K562 (cell line): ENCODE measurements at regions not wholly inside any gene's neighbourhood (a gene's known extent, or its start where the extent isn't known, plus 50 kb on each side); places are given as distances from the start of the nearest gene placed in this dataset.

Source experiments
- ATAC-seq: fragments of 200-7000 bp; cut with Tn5 transposase; 3 replicates; pipeline ENCODE4 v1.9.1; 2020; ENCODE audit warnings: moderate library complexity
- BruUV-seq: library from RNA; stranded (reverse); fragments of 400-500 nt; replicated peaks from 2 replicates; lab custom pipeline; 2021; lab: Mats Ljungman, UMichigan
- CTCF ChIA-PET: fragments of 300-600 bp; formaldehyde crosslinking; extraction: SDS; loops from one replicate; lab custom pipeline; 2021; ENCODE audit warnings: low intra/inter-chr PET ratio; lab: Yijun Ruan, JAX
- POLR2A ChIA-PET: fragments of 300-600, 350-650 bp; sonication (Branson Sonifier 250); formaldehyde crosslinking; extraction: SDS; loops from one replicate; lab custom pipeline; 2021; ENCODE audit warnings: antibody characterized with exemption, inconsistent platforms; lab: Yijun Ruan, JAX
- DNase-seq, 4 experiments: peaks; one replicate each; pipeline versions ENCODE4 v3.0.0 to v3.0.0-alpha.2; 2011 to 2018; ENCODE audit warnings: low spot score in 3 of 4, mixed read lengths in 3 of 4; ENCODE audit errors: extremely low read depth in 1 of 4
- FAIRE-seq: peaks from 2 replicates; lab custom pipeline; 2011; peaks lifted over from hg19 to GRCh38; lab: Jason Lieb, UNC
- H2AFZ ChIP-seq: 2 replicates; pipeline ENCODE4 v1.6.0; 2011; ENCODE audit warnings: low read depth, low read length, control low read depth, inconsistent platforms
- H3K27ac ChIP-seq: fragments of 200-600 bp; 3 replicates; pipeline ENCODE4 v1.8.0; 2011; ENCODE audit warnings: low read depth, mild to moderate bottlenecking, control low read depth, inconsistent platforms, low read length, moderate library complexity, mixed read lengths; ENCODE audit errors: extremely low read depth
- H3K27me3 ChIP-seq, 2 experiments: fragments of 300-600 bp in 1 of 2; 2 replicates in 1 of 2; 3 replicates in 1 of 2; pipeline versions ENCODE4 v1.6.0 to v1.8.0; 2011; ENCODE audit warnings: inconsistent platforms in 2 of 2, low read length in 2 of 2, mild to moderate bottlenecking in 1 of 2, mixed read lengths in 1 of 2, moderate library complexity in 1 of 2; ENCODE audit not compliant: control insufficient read depth in 2 of 2, insufficient read depth in 2 of 2
- H3K36me3 ChIP-seq: fragments of 300-600 bp; 3 replicates; pipeline ENCODE4 v1.8.0; 2011; ENCODE audit warnings: mild to moderate bottlenecking, low read length, inconsistent platforms; ENCODE audit not compliant: control insufficient read depth, insufficient read depth
- H3K4me1 ChIP-seq, 2 experiments: fragments of 200-600 bp in 1 of 2; replicated peaks in 1 of 2; 2 replicates in 1 of 2; 3 replicates in 1 of 2; pipeline versions ENCODE4 v1.5.1 to v1.8.0; 2011; ENCODE audit warnings: inconsistent platforms in 2 of 2, low read length in 2 of 2, mild to moderate bottlenecking in 1 of 2, mixed read lengths in 1 of 2, moderate library complexity in 1 of 2; ENCODE audit not compliant: control insufficient read depth in 2 of 2, insufficient read depth in 2 of 2
- H3K4me2 ChIP-seq: 2 replicates; pipeline ENCODE4 v1.6.1; 2011; ENCODE audit warnings: low read length, control low read depth, inconsistent platforms, mixed read lengths; ENCODE audit not compliant: insufficient read depth
- H3K4me3 ChIP-seq: fragments of 200-600 bp; sonication (generic), shearing (Covaris generic); 2 replicates; pipeline ENCODE4 v1.5.1; 2016; ENCODE audit warnings: control low read depth, inconsistent platforms
- H3K79me2 ChIP-seq: fragments of 200-600 bp; 3 replicates; pipeline ENCODE4 v1.8.0; 2011; ENCODE audit warnings: low read length, inconsistent platforms; ENCODE audit not compliant: control insufficient read depth, insufficient read depth
- H3K9ac ChIP-seq, 2 experiments: 2 replicates each; pipeline versions ENCODE4 v1.6.0 to v1.6.1; 2011; ENCODE audit warnings: low read depth in 2 of 2, low read length in 2 of 2, control low read depth in 1 of 2, inconsistent platforms in 1 of 2, mild to moderate bottlenecking in 1 of 2, mixed read lengths in 1 of 2; ENCODE audit not compliant: insufficient read depth in 1 of 2
- H3K9me1 ChIP-seq: one replicate; pipeline ENCODE4 v1.6.0; 2011; ENCODE audit warnings: inconsistent platforms, mild to moderate bottlenecking, low read length, moderate library complexity; ENCODE audit not compliant: control insufficient read depth, insufficient read depth
- H3K9me3 ChIP-seq: replicated peaks from 2 replicates; pipeline ENCODE4 v1.5.1; 2011; ENCODE audit warnings: low read depth, low read length, inconsistent platforms; ENCODE audit not compliant: control insufficient read depth, insufficient read depth
- H4K20me1 ChIP-seq: replicated peaks from 2 replicates; pipeline ENCODE4 v1.6.1; 2011; ENCODE audit warnings: low read length, inconsistent platforms, mixed read lengths; ENCODE audit not compliant: control insufficient read depth, insufficient read depth
- ARHGAP35 ChIP-seq: fragments of 450-650 bp; IDR thresholded peaks from 2 replicates; pipeline ENCODE4 v1.6.1; 2018; ENCODE audit not compliant: partially characterized antibody
- ESRRA ChIP-seq: fragments of 450-650 bp; IDR thresholded peaks from 2 replicates; pipeline ENCODE4 v1.6.1; 2014; ENCODE audit warnings: low read depth, mild to moderate bottlenecking, moderate library complexity, borderline replicate concordance
- GATAD2A ChIP-seq: fragments of 450-650 bp; IDR thresholded peaks from 2 replicates; pipeline ENCODE4 v1.6.1; 2017
- MCM3 ChIP-seq: fragments of 450-650 bp; IDR thresholded peaks from 2 replicates; pipeline ENCODE4 v1.6.1; 2016
- MED1 ChIP-seq: sonication (generic); formaldehyde crosslinking; IDR thresholded peaks from 2 replicates; pipeline ENCODE4 v1.8.1; 2023; ENCODE audit warnings: missing genetic modification reagents, borderline replicate concordance
- ZNF121 ChIP-seq: sonication (generic); formaldehyde crosslinking; conservative IDR thresholded peaks from 2 replicates; pipeline ENCODE4 v1.8.0; 2022; ENCODE audit warnings: missing genetic modification reagents
- ZNF174 ChIP-seq: fragments of 250-450 bp; sonication (Bioruptor Pico); IDR thresholded peaks from 2 replicates; pipeline ENCODE4 v1.4.0; 2020; ENCODE audit warnings: mild to moderate bottlenecking
- ZNF507 ChIP-seq: conservative IDR thresholded peaks from 2 replicates; pipeline ENCODE4 v1.6.1; 2017; ENCODE audit warnings: missing genetic modification characterization, missing compliant biosample characterization
- whole genome bisulfite sequencing: fragments of 100-300 bp; shearing (Covaris generic); methylation state at CpG from one replicate; pipeline ENCODE4 v1.1.6; 2016; ENCODE audit warnings: low coverage, mixed read lengths; ENCODE audit not compliant: insufficient coverage; ENCODE audit errors: missing lambda C conversion rate; 5-methylcytosine and 5-hydroxymethylcytosine counted together
- in situ Hi-C: fragments of 300-500 bp; cut with MboI; formaldehyde crosslinking; loops from 4 replicates; pipeline ENCODE4 v1.15.0; 2018; ENCODE audit warnings: inconsistent platforms, mixed read lengths
- intact Hi-C: fragments of 100-400 bp; cut with micrococcal nuclease; formaldehyde crosslinking; loops from 2 replicates; pipeline ENCODE4 v1.14.2; 2022
- TF ChIP-seq, protein P1 (sequence below): fragments of 450-650 bp; IDR thresholded peaks from 2 replicates; pipeline ENCODE4 v1.6.1; 2016; ENCODE audit warnings: low read depth
- TF ChIP-seq, protein P2 (sequence below): fragments of 250-450 bp; sonication (Bioruptor Pico); IDR thresholded peaks from 2 replicates; pipeline ENCODE4 v1.4.0; 2020; ENCODE audit warnings: mild to moderate bottlenecking, moderate library complexity
- TF ChIP-seq, protein P3 (sequence below): fragments of 450-650 bp; formaldehyde crosslinking; IDR thresholded peaks from 2 replicates; pipeline ENCODE4 v1.4.0; 2020; ENCODE audit warnings: mild to moderate bottlenecking, mixed read lengths
- TF ChIP-seq, protein P4 (sequence below): fragments of 250-450 bp; sonication (Bioruptor Pico); IDR thresholded peaks from 2 replicates; pipeline ENCODE4 v1.5.1; 2021; ENCODE audit warnings: mild to moderate bottlenecking

DNA sequence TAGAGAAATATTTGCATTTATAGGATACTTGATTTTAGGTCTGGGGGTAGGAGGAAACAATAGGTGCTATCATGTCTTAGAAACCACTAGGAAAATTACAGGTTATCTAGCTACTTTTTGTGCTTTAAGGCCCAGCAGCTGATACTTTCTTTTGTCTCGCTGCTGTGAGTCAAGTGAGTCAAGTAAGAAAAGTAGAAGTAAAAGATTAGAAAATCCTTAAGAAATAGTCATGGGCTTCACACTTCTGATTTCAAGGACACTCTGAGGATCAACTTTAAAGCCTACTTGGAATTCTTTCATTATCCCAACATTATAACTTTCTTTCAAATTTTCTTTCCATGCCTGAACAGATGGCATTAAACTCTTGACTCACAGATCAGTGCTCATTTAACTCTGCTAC, 95.2 kb upstream of the RBMS3 start:
- intact Hi-C loops: no loop called here
- Histone ChIP-seq H3K9me3 (no peaks in the 10 kb centered on the region; the same call in 1 of the 2 replicates), H2AFZ (no peak overlapping the region), H3K9ac (no peak overlapping the region), H3K9me1 (no peaks in the 10 kb centered on the region), H4K20me1 (no peaks in the 10 kb centered on the region), H3K27ac (no peak overlapping the region), H3K4me1 (no peaks in the 10 kb centered on the region), H3K36me3 (no peaks in the 10 kb centered on the region), H3K4me3 (no peak overlapping the region), H3K27me3 (no peaks in the 10 kb centered on the region), H3K79me2 (no peaks in the 10 kb centered on the region), H3K4me2 (no peak overlapping the region)
- 0% methylated on average over 1 of the region's 1 CpG for WGBS
- no peak for DNase-seq
- no TSS peak for BruUV-seq
- no peak for ATAC-seq
- in situ Hi-C loops: no loop called here
- ChIA-PET POLR2A (no interaction called here), CTCF (no interaction called here)
- no peak for FAIRE-seq
- TF ChIP-seq, protein P1, sequence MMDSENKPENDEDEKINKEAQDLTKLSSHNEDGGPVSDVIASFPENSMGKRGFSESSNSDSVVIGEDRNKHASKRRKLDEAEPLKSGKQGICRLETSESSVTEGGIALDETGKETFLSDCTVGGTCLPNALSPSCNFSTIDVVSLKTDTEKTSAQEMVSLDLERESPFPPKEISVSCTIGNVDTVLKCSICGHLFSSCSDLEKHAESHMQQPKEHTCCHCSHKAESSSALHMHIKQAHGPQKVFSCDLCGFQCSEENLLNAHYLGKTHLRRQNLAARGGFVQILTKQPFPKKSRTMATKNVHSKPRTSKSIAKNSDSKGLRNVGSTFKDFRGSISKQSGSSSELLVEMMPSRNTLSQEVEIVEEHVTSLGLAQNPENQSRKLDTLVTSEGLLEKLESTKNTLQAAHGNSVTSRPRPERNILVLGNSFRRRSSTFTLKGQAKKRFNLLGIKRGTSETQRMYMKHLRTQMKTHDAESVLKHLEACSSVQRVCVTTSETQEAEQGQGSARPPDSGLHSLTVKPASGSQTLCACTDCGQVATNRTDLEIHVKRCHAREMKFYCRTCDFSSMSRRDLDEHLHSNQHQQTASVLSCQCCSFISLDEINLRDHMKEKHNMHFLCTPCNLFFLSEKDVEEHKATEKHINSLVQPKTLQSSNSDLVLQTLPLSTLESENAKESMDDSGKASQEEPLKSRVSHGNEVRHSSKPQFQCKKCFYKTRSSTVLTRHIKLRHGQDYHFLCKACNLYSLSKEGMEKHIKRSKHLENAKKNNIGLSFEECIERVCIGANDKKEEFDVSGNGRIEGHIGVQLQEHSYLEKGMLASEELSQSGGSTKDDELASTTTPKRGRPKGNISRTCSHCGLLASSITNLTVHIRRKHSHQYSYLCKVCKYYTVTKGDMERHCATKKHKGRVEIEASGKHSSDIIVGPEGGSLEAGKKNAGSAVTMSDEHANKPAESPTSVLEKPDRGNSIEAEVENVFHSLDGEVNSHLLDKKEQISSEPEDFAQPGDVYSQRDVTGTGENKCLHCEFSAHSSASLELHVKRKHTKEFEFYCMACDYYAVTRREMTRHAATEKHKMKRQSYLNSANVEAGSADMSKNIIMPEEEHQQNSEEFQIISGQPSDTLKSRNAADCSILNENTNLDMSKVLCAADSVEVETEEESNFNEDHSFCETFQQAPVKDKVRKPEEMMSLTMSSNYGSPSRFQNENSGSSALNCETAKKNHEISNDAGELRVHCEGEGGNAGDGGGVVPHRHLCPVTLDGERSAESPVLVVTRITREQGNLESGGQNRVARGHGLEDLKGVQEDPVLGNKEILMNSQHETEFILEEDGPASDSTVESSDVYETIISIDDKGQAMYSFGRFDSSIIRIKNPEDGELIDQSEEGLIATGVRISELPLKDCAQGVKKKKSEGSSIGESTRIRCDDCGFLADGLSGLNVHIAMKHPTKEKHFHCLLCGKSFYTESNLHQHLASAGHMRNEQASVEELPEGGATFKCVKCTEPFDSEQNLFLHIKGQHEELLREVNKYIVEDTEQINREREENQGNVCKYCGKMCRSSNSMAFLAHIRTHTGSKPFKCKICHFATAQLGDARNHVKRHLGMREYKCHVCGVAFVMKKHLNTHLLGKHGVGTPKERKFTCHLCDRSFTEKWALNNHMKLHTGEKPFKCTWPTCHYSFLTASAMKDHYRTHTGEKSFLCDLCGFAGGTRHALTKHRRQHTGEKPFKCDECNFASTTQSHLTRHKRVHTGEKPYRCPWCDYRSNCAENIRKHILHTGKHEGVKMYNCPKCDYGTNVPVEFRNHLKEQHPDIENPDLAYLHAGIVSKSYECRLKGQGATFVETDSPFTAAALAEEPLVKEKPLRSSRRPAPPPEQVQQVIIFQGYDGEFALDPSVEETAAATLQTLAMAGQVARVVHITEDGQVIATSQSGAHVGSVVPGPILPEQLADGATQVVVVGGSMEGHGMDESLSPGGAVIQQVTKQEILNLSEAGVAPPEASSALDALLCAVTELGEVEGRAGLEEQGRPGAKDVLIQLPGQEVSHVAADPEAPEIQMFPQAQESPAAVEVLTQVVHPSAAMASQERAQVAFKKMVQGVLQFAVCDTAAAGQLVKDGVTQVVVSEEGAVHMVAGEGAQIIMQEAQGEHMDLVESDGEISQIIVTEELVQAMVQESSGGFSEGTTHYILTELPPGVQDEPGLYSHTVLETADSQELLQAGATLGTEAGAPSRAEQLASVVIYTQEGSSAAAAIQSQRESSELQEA: no peak
- TF ChIP-seq MCM3 (no peak), ESRRA (no peak), ZNF507 (no peak), ZNF174 (CRISPR knock-in tag) (no peak), ARHGAP35 (no peak), MED1 (CRISPR knock-in tag) (no peak), ZNF121 (CRISPR knock-in tag) (no peak), GATAD2A (no peak)
- TF ChIP-seq, protein P2, sequence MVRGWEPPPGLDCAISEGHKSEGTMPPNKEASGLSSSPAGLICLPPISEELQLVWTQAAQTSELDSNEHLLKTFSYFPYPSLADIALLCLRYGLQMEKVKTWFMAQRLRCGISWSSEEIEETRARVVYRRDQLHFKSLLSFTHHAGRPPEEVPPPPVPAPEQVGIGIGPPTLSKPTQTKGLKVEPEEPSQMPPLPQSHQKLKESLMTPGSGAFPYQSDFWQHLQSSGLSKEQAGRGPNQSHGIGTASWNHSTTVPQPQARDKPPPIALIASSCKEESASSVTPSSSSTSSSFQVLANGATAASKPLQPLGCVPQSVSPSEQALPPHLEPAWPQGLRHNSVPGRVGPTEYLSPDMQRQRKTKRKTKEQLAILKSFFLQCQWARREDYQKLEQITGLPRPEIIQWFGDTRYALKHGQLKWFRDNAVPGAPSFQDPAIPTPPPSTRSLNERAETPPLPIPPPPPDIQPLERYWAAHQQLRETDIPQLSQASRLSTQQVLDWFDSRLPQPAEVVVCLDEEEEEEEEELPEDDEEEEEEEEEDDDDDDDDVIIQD (CRISPR knock-in tag): no peak
- TF ChIP-seq, protein P3, sequence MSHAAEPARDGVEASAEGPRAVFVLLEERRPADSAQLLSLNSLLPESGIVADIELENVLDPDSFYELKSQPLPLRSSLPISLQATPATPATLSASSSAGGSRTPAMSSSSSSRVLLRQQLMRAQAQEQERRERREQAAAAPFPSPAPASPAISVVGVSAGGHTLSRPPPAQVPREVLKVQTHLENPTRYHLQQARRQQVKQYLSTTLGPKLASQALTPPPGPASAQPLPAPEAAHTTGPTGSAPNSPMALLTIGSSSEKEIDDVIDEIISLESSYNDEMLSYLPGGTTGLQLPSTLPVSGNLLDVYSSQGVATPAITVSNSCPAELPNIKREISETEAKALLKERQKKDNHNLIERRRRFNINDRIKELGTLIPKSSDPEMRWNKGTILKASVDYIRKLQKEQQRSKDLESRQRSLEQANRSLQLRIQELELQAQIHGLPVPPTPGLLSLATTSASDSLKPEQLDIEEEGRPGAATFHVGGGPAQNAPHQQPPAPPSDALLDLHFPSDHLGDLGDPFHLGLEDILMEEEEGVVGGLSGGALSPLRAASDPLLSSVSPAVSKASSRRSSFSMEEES (CRISPR knock-in tag): no peak
- TF ChIP-seq, protein P4, sequence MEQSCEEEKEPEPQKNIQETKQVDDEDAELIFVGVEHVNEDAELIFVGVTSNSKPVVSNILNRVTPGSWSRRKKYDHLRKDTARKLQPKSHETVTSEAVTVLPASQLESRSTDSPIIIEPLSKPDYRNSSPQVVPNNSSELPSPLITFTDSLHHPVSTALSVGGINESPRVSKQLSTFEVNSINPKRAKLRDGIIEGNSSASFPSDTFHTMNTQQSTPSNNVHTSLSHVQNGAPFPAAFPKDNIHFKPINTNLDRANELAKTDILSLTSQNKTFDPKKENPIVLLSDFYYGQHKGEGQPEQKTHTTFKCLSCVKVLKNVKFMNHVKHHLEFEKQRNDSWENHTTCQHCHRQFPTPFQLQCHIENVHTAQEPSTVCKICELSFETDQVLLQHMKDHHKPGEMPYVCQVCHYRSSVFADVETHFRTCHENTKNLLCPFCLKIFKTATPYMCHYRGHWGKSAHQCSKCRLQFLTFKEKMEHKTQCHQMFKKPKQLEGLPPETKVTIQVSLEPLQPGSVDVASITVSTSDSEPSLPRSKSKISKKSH (CRISPR knock-in tag): no peak
